GM23338 (cell line): ENCODE measurements at regions not wholly inside any gene's neighbourhood (a gene's known extent, or its start where the extent isn't known, plus 50 kb on each side); places are given as distances from the start of the nearest gene placed in this dataset.

Experiments used
- ATAC-seq: fragments of 200-7000 bp; cut with Tn5 transposase; 3 replicates; pipeline ENCODE4 v1.9.1; 2020
- DNase-seq: peaks from one replicate; pipeline ENCODE4 v3.0.0-alpha.2; 2015; ENCODE audit warnings: low spot score
- H2AFZ ChIP-seq: fragments of 200-600 bp; sonication (generic); 2 replicates; pipeline ENCODE4 v1.8.0; 2016; ENCODE audit warnings: antibody characterized with exemption, mild to moderate bottlenecking, moderate library complexity
- H3F3A ChIP-seq: fragments of 200-600 bp; sonication (generic); replicated peaks from 2 replicates; pipeline ENCODE4 v1.8.0; 2017; ENCODE audit warnings: antibody characterized with exemption, mixed run types, low read depth
- H3K27ac ChIP-seq: fragments of 200-600 bp; sonication (generic); 2 replicates; pipeline ENCODE4 v1.6.1; 2016; ENCODE audit warnings: low read depth
- H3K27me3 ChIP-seq: fragments of 200-600 bp; sonication (generic); 2 replicates; pipeline ENCODE4 v1.8.0; 2016; ENCODE audit warnings: mild to moderate bottlenecking, mixed run types, moderate library complexity; ENCODE audit not compliant: insufficient read depth
- H3K36me3 ChIP-seq: fragments of 200-600 bp; sonication (generic); 2 replicates; pipeline ENCODE4 v1.8.0; 2016; ENCODE audit warnings: mild to moderate bottlenecking; ENCODE audit not compliant: insufficient read depth
- H3K4me1 ChIP-seq: fragments of 200-600 bp; sonication (generic); 2 replicates; pipeline ENCODE4 v1.8.0; 2016; ENCODE audit warnings: mild to moderate bottlenecking, moderate library complexity; ENCODE audit not compliant: insufficient read depth
- H3K4me2 ChIP-seq: fragments of 200-600 bp; sonication (generic); 2 replicates; pipeline ENCODE4 v1.7.1; 2017; ENCODE audit warnings: mixed run types
- H3K4me3 ChIP-seq: fragments of 200-600 bp; sonication (generic); 2 replicates; pipeline ENCODE4 v1.6.1; 2016; ENCODE audit warnings: mixed run types
- H3K79me2 ChIP-seq: fragments of 200-600 bp; sonication (generic); replicated peaks from 2 replicates; pipeline ENCODE4 v1.8.0; 2017; ENCODE audit warnings: mild to moderate bottlenecking; ENCODE audit not compliant: insufficient read depth
- H3K9me2 ChIP-seq: fragments of 200-600 bp; sonication (generic); 2 replicates; pipeline ENCODE4 v1.8.0; 2017; ENCODE audit not compliant: insufficient read depth
- H4K20me1 ChIP-seq: fragments of 200-600 bp; sonication (generic); replicated peaks from 2 replicates; pipeline ENCODE4 v1.8.0; 2017; ENCODE audit warnings: mild to moderate bottlenecking; ENCODE audit not compliant: insufficient read depth
- H3K27ac Mint-ChIP-seq: 2 replicates; pipeline ENCODE4 v1.8.0; 2020; ENCODE audit warnings: inconsistent platforms, mild to moderate bottlenecking, moderate library complexity, mixed read lengths
- H3K27me3 Mint-ChIP-seq: 3 replicates; pipeline ENCODE4 v1.8.0; 2022; ENCODE audit warnings: low read depth, mild to moderate bottlenecking, moderate library complexity, mixed read lengths, inconsistent platforms; ENCODE audit not compliant: insufficient read depth, poor library complexity
- H3K36me3 Mint-ChIP-seq: 3 replicates; pipeline ENCODE4 v1.8.0; 2021; ENCODE audit warnings: low read depth, mild to moderate bottlenecking, inconsistent platforms, moderate library complexity, mixed read lengths
- H3K4me1 Mint-ChIP-seq: 3 replicates; pipeline ENCODE4 v1.8.0; 2020; ENCODE audit warnings: mild to moderate bottlenecking, inconsistent platforms, mixed read lengths
- H3K4me3 Mint-ChIP-seq: 3 replicates; pipeline ENCODE4 v1.8.0; 2021; ENCODE audit warnings: moderate library complexity, mild to moderate bottlenecking, inconsistent platforms, mixed read lengths
- H3K9me3 Mint-ChIP-seq: 3 replicates; pipeline ENCODE4 v1.8.0; 2020; ENCODE audit warnings: moderate library complexity, mild to moderate bottlenecking, inconsistent platforms, mixed read lengths
- CREB1 ChIP-seq: fragments of 250-450 bp; sonication (Bioruptor Pico); IDR thresholded peaks from 2 replicates; pipeline ENCODE4 v1.5.0; 2020; ENCODE audit warnings: low read depth, mild to moderate bottlenecking, moderate library complexity
- EZH2 ChIP-seq: fragments of 200-600 bp; sonication (generic); IDR thresholded peaks from one replicate; pipeline ENCODE4 v1.8.0; 2017; ENCODE audit warnings: antibody characterized with exemption, mild to moderate bottlenecking, low read depth; ENCODE audit not compliant: unreplicated experiment
- EZH2phosphoT487 ChIP-seq: fragments of 200-600 bp; sonication (generic); IDR thresholded peaks from one replicate; pipeline ENCODE4 v1.8.1; 2018; ENCODE audit warnings: antibody characterized with exemption; ENCODE audit not compliant: unreplicated experiment
- JUNB ChIP-seq: IDR thresholded peaks from one replicate; pipeline ENCODE4 v1.6.1; 2016; ENCODE audit warnings: antibody characterized with exemption; ENCODE audit not compliant: unreplicated experiment
- NANOG ChIP-seq: IDR thresholded peaks from 2 replicates; pipeline ENCODE4 v1.6.1; 2016; ENCODE audit warnings: antibody characterized with exemption, borderline replicate concordance
- POLR2AphosphoS5 ChIP-seq: IDR thresholded peaks from 2 replicates; pipeline ENCODE4 v1.6.1; 2016; ENCODE audit warnings: antibody characterized with exemption, low read depth
- STAT1 ChIP-seq: IDR thresholded peaks from one replicate; pipeline ENCODE4 v1.6.1; 2016; ENCODE audit warnings: antibody characterized with exemption; ENCODE audit not compliant: unreplicated experiment
- ZNF114 ChIP-seq: fragments of 250-450 bp; sonication (Bioruptor Pico); IDR thresholded peaks from 2 replicates; pipeline ENCODE4 v1.5.0; 2020; ENCODE audit warnings: mild to moderate bottlenecking, moderate library complexity
- ZNF331 ChIP-seq: fragments of 250-450 bp; sonication (Bioruptor Pico); IDR thresholded peaks from 2 replicates; pipeline ENCODE4 v1.5.0; 2020; ENCODE audit warnings: low read depth, mild to moderate bottlenecking, moderate library complexity
- TF ChIP-seq, protein P1 (sequence below), 2 experiments: fragments of 200-600 bp in 1 of 2; sonication (generic) in 1 of 2; conservative IDR thresholded peaks; 2 replicates each; pipeline versions ENCODE4 v1.5.1 to v1.6.1; 2016 to 2017; ENCODE audit warnings: antibody characterized with exemption in 2 of 2, low read depth in 2 of 2, mild to moderate bottlenecking in 2 of 2, moderate library complexity in 1 of 2
- TF ChIP-seq, protein P2 (sequence below): IDR thresholded peaks from one replicate; pipeline ENCODE4 v1.6.1; 2018; ENCODE audit warnings: antibody characterized with exemption; ENCODE audit not compliant: unreplicated experiment
- TF ChIP-seq, protein P3 (sequence below): IDR thresholded peaks from 2 replicates; pipeline ENCODE4 v1.6.1; 2016; ENCODE audit warnings: antibody characterized with exemption
- TF ChIP-seq, protein P4 (sequence below): fragments of 250-450 bp; sonication (Bioruptor Pico); IDR thresholded peaks from 2 replicates; pipeline ENCODE4 v1.5.0; 2020; ENCODE audit warnings: mild to moderate bottlenecking, moderate library complexity

DNA sequence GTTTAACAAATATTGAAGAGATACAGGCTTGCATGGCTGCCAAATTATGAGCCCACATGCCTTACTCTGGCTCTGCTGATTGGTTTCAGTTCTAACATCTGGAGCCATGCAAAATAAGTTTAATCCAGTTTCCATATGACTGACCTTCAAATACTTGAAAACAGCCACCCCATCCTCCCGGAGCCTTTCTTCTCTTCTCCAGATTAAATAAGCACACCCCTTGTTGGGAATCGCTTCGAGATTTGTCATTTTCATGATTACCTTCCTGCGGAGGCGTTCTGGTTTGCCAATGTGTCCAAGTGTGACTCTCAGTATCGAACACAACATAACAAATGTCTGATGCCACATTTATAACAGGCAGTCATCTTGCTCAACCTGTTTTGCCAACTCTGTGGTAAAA lies 101.6 kb upstream of the JADE1 start:
- Histone ChIP-seq H3F3A (0 out of 2 replicates have a peak, but pooled peaks cover 3% of the 10 kb centered on the region), H3K4me3 (no peak overlapping the region), H2AFZ (peak overlapping the region; percentile 67), H3K36me3 (no peaks in the 10 kb centered on the region), H4K20me1 (no peaks in the 10 kb centered on the region), H3K27me3 (no peaks in the 10 kb centered on the region), H3K27ac (no peak overlapping the region), H3K9me2 (peaks cover 3% of the 10 kb centered on the region), H3K4me2 (no peak overlapping the region), H3K4me1 (peaks cover 18% of the 10 kb centered on the region), H3K79me2 (no peaks in the 10 kb centered on the region)
- Mint-ChIP-seq H3K9me3 (peaks cover 6% of the 10 kb centered on the region; the same call in 2 of the 3 replicates), H3K36me3 (peaks cover 5% of the 10 kb centered on the region; the same call in 1 of the 3 replicates), H3K4me3 (no peak overlapping the region), H3K27ac (no peak overlapping the region), H3K27me3 (peaks cover 8% of the 10 kb centered on the region), H3K4me1 (peaks cover 16% of the 10 kb centered on the region)
- DNase-seq (no peak), ATAC-seq (no peak)
- TF ChIP-seq POLR2AphosphoS5: no peak
- no peak for TF ChIP-seq NANOG
- TF ChIP-seq, protein P1, sequence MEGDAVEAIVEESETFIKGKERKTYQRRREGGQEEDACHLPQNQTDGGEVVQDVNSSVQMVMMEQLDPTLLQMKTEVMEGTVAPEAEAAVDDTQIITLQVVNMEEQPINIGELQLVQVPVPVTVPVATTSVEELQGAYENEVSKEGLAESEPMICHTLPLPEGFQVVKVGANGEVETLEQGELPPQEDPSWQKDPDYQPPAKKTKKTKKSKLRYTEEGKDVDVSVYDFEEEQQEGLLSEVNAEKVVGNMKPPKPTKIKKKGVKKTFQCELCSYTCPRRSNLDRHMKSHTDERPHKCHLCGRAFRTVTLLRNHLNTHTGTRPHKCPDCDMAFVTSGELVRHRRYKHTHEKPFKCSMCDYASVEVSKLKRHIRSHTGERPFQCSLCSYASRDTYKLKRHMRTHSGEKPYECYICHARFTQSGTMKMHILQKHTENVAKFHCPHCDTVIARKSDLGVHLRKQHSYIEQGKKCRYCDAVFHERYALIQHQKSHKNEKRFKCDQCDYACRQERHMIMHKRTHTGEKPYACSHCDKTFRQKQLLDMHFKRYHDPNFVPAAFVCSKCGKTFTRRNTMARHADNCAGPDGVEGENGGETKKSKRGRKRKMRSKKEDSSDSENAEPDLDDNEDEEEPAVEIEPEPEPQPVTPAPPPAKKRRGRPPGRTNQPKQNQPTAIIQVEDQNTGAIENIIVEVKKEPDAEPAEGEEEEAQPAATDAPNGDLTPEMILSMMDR (conservative IDR thresholded peaks at IDR 0.05; ENCODE audit: low read depth in 2 of 2): no peak
- TF ChIP-seq, protein P2, sequence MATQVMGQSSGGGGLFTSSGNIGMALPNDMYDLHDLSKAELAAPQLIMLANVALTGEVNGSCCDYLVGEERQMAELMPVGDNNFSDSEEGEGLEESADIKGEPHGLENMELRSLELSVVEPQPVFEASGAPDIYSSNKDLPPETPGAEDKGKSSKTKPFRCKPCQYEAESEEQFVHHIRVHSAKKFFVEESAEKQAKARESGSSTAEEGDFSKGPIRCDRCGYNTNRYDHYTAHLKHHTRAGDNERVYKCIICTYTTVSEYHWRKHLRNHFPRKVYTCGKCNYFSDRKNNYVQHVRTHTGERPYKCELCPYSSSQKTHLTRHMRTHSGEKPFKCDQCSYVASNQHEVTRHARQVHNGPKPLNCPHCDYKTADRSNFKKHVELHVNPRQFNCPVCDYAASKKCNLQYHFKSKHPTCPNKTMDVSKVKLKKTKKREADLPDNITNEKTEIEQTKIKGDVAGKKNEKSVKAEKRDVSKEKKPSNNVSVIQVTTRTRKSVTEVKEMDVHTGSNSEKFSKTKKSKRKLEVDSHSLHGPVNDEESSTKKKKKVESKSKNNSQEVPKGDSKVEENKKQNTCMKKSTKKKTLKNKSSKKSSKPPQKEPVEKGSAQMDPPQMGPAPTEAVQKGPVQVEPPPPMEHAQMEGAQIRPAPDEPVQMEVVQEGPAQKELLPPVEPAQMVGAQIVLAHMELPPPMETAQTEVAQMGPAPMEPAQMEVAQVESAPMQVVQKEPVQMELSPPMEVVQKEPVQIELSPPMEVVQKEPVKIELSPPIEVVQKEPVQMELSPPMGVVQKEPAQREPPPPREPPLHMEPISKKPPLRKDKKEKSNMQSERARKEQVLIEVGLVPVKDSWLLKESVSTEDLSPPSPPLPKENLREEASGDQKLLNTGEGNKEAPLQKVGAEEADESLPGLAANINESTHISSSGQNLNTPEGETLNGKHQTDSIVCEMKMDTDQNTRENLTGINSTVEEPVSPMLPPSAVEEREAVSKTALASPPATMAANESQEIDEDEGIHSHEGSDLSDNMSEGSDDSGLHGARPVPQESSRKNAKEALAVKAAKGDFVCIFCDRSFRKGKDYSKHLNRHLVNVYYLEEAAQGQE: no peak
- TF ChIP-seq, protein P3, sequence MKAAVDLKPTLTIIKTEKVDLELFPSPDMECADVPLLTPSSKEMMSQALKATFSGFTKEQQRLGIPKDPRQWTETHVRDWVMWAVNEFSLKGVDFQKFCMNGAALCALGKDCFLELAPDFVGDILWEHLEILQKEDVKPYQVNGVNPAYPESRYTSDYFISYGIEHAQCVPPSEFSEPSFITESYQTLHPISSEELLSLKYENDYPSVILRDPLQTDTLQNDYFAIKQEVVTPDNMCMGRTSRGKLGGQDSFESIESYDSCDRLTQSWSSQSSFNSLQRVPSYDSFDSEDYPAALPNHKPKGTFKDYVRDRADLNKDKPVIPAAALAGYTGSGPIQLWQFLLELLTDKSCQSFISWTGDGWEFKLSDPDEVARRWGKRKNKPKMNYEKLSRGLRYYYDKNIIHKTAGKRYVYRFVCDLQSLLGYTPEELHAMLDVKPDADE: no peak
- TF ChIP-seq ZNF114 (CRISPR knock-in tag): no peak
- TF ChIP-seq JUNB: no peak
- TF ChIP-seq CREB1: no peak
- TF ChIP-seq EZH2: no peak
- no peak for TF ChIP-seq ZNF331 (CRISPR knock-in tag)
- TF ChIP-seq, protein P4, sequence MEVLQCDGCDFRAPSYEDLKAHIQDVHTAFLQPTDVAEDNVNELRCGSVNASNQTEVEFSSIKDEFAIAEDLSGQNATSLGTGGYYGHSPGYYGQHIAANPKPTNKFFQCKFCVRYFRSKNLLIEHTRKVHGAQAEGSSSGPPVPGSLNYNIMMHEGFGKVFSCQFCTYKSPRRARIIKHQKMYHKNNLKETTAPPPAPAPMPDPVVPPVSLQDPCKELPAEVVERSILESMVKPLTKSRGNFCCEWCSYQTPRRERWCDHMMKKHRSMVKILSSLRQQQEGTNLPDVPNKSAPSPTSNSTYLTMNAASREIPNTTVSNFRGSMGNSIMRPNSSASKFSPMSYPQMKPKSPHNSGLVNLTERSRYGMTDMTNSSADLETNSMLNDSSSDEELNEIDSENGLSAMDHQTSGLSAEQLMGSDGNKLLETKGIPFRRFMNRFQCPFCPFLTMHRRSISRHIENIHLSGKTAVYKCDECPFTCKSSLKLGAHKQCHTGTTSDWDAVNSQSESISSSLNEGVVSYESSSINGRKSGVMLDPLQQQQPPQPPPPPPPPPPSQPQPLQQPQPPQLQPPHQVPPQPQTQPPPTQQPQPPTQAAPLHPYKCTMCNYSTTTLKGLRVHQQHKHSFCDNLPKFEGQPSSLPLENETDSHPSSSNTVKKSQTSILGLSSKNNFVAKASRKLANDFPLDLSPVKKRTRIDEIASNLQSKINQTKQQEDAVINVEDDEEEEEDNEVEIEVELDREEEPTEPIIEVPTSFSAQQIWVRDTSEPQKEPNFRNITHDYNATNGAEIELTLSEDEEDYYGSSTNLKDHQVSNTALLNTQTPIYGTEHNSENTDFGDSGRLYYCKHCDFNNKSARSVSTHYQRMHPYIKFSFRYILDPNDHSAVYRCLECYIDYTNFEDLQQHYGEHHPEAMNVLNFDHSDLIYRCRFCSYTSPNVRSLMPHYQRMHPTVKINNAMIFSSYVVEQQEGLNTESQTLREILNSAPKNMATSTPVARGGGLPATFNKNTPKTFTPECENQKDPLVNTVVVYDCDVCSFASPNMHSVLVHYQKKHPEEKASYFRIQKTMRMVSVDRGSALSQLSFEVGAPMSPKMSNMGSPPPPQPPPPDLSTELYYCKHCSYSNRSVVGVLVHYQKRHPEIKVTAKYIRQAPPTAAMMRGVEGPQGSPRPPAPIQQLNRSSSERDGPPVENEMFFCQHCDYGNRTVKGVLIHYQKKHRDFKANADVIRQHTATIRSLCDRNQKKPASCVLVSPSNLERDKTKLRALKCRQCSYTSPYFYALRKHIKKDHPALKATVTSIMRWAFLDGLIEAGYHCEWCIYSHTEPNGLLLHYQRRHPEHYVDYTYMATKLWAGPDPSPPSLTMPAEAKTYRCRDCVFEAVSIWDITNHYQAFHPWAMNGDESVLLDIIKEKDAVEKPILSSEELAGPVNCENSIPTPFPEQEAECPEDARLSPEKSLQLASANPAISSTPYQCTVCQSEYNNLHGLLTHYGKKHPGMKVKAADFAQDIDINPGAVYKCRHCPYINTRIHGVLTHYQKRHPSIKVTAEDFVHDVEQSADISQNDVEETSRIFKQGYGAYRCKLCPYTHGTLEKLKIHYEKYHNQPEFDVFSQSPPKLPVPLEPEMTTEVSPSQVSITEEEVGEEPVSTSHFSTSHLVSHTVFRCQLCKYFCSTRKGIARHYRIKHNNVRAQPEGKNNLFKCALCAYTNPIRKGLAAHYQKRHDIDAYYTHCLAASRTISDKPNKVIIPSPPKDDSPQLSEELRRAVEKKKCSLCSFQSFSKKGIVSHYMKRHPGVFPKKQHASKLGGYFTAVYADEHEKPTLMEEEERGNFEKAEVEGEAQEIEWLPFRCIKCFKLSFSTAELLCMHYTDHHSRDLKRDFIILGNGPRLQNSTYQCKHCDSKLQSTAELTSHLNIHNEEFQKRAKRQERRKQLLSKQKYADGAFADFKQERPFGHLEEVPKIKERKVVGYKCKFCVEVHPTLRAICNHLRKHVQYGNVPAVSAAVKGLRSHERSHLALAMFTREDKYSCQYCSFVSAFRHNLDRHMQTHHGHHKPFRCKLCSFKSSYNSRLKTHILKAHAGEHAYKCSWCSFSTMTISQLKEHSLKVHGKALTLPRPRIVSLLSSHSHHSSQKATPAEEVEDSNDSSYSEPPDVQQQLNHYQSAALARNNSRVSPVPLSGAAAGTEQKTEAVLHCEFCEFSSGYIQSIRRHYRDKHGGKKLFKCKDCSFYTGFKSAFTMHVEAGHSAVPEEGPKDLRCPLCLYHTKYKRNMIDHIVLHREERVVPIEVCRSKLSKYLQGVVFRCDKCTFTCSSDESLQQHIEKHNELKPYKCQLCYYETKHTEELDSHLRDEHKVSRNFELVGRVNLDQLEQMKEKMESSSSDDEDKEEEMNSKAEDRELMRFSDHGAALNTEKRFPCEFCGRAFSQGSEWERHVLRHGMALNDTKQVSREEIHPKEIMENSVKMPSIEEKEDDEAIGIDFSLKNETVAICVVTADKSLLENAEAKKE: no peak
- no peak for TF ChIP-seq EZH2phosphoT487
- no peak for TF ChIP-seq STAT1
